Astrocyte (in vitro differentiated cells and primary cell): ENCODE measurements at regions not wholly inside any gene's neighbourhood (a gene's known extent, or its start where the extent isn't known, plus 50 kb on each side); places are given as distances from the start of the nearest gene placed in this dataset.

Source experiments
- DNase-seq: peaks from one replicate; pipeline ENCODE4 v3.0.0-alpha.2; 2010; ENCODE audit warnings: low read depth
- FAIRE-seq: peaks from 2 replicates; lab custom pipeline; 2011; peaks lifted over from hg19 to GRCh38; lab: Jason Lieb, UNC
- H2AFZ ChIP-seq: 2 replicates; pipeline ENCODE4 v1.6.0; 2012; ENCODE audit warnings: low read depth, low read length, inconsistent platforms
- H3K27ac ChIP-seq: 2 replicates; pipeline ENCODE4 v1.5.1; 2011; ENCODE audit warnings: low read depth, low read length, inconsistent platforms
- H3K27me3 ChIP-seq: 2 replicates; pipeline ENCODE4 v1.6.0; 2011; ENCODE audit warnings: low read length, inconsistent platforms; ENCODE audit not compliant: insufficient read depth
- H3K36me3 ChIP-seq: 2 replicates; pipeline ENCODE4 v1.5.1; 2011; ENCODE audit warnings: low read length, inconsistent platforms; ENCODE audit not compliant: insufficient read depth
- H3K4me1 ChIP-seq: 2 replicates; pipeline ENCODE4 v1.5.1; 2011; ENCODE audit warnings: low read length, inconsistent platforms; ENCODE audit not compliant: insufficient read depth
- H3K4me2 ChIP-seq: 2 replicates; pipeline ENCODE4 v1.6.0; 2012; ENCODE audit warnings: low read length, inconsistent platforms
- H3K4me3 ChIP-seq: 2 replicates; pipeline ENCODE4 v1.5.1; 2011; ENCODE audit warnings: low read depth, mild to moderate bottlenecking, low read length, inconsistent platforms; ENCODE audit not compliant: insufficient read depth
- H3K79me2 ChIP-seq: 2 replicates; pipeline ENCODE4 v1.6.0; 2012; ENCODE audit warnings: mild to moderate bottlenecking, low read length, inconsistent platforms; ENCODE audit not compliant: insufficient read depth
- H3K9ac ChIP-seq: 2 replicates; pipeline ENCODE4 v1.6.0; 2012; ENCODE audit warnings: mild to moderate bottlenecking, low read length, inconsistent platforms
- H3K9me3 ChIP-seq: 2 replicates; pipeline ENCODE4 v1.5.1; 2012; ENCODE audit warnings: low read depth, mild to moderate bottlenecking, low read length, inconsistent platforms; ENCODE audit not compliant: insufficient read depth
- H4K20me1 ChIP-seq: 2 replicates; pipeline ENCODE4 v1.6.0; 2012; ENCODE audit warnings: low read length, inconsistent platforms; ENCODE audit not compliant: insufficient read depth
- H3K27ac Mint-ChIP-seq: one replicate; pipeline ENCODE4 v1.8.0; 2021; ENCODE audit warnings: mild to moderate bottlenecking, mixed read lengths; ENCODE audit not compliant: unreplicated experiment
- H3K27me3 Mint-ChIP-seq: one replicate; pipeline ENCODE4 v1.8.0; 2021; ENCODE audit warnings: low read depth, mixed read lengths; ENCODE audit not compliant: unreplicated experiment
- H3K36me3 Mint-ChIP-seq: one replicate; pipeline ENCODE4 v1.8.0; 2021; ENCODE audit warnings: low read depth, mixed read lengths; ENCODE audit not compliant: unreplicated experiment
- H3K4me1 Mint-ChIP-seq: one replicate; pipeline ENCODE4 v1.8.0; 2021; ENCODE audit warnings: low read depth, mixed read lengths; ENCODE audit not compliant: unreplicated experiment
- H3K4me3 Mint-ChIP-seq: one replicate; pipeline ENCODE4 v1.8.0; 2021; ENCODE audit warnings: mild to moderate bottlenecking, moderate library complexity, mixed read lengths; ENCODE audit not compliant: unreplicated experiment
- H3K9me3 Mint-ChIP-seq: one replicate; pipeline ENCODE4 v1.8.0; 2021; ENCODE audit warnings: mild to moderate bottlenecking, mixed read lengths; ENCODE audit not compliant: unreplicated experiment
- CTCF ChIP-seq: IDR thresholded peaks from 2 replicates; pipeline ENCODE4 v1.5.1; 2011; ENCODE audit warnings: low read depth, mild to moderate bottlenecking, inconsistent platforms, low read length, moderate library complexity; ENCODE audit not compliant: insufficient read depth
- EZH2 ChIP-seq: IDR thresholded peaks from 2 replicates; pipeline ENCODE4 v1.6.1; 2012; ENCODE audit warnings: mild to moderate bottlenecking, low read length, inconsistent platforms; ENCODE audit not compliant: insufficient read depth

DNA sequence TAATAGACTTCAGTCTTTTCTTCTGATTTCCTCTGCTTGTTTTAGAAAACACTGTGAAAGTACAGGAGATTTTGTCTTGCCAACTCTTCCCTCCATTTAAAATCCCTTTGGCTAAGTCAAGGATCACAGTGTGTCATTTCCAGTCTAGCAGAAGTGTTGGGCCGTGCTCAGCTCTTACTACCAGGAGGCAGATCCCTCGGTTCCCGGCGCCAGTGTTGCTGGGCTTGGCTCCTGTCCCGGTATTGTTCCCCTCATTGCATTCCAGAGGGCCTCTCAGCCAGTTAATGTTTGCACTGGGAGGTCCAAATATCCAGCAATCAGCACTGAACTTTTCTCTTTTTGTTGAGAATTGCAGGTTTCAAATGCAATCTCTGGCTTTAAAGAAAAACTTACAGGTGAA is 612.1 kb upstream of the MGMT start:
- Mint-ChIP-seq H3K4me1 (peaks cover 5% of the 10 kb centered on the region), H3K9me3 (no peaks in the 10 kb centered on the region), H3K36me3 (no peaks in the 10 kb centered on the region), H3K27me3 (peaks cover 18% of the 10 kb centered on the region), H3K27ac (no peak overlapping the region), H3K4me3 (no peak overlapping the region)
- H3K4me2 ChIP-seq, result no peak overlapping the region
- no peaks in the 10 kb centered on the region for H3K36me3 ChIP-seq
- H3K9ac ChIP-seq, result no peak overlapping the region
- TF ChIP-seq CTCF (no peak), EZH2 (no peak)
- H4K20me1 ChIP-seq, result no peaks in the 10 kb centered on the region
- H3K27ac ChIP-seq, result no peak overlapping the region
- H2AFZ ChIP-seq, result no peak overlapping the region
- H3K9me3 ChIP-seq, result no peaks in the 10 kb centered on the region
- no peaks in the 10 kb centered on the region for H3K79me2 ChIP-seq
- DNase-seq (peak; percentile 30), FAIRE-seq (no peak)
- H3K4me1 ChIP-seq, result no peaks in the 10 kb centered on the region
- H3K27me3 ChIP-seq, result no peaks in the 10 kb centered on the region
- H3K4me3 ChIP-seq, result no peak overlapping the region

DNA sequence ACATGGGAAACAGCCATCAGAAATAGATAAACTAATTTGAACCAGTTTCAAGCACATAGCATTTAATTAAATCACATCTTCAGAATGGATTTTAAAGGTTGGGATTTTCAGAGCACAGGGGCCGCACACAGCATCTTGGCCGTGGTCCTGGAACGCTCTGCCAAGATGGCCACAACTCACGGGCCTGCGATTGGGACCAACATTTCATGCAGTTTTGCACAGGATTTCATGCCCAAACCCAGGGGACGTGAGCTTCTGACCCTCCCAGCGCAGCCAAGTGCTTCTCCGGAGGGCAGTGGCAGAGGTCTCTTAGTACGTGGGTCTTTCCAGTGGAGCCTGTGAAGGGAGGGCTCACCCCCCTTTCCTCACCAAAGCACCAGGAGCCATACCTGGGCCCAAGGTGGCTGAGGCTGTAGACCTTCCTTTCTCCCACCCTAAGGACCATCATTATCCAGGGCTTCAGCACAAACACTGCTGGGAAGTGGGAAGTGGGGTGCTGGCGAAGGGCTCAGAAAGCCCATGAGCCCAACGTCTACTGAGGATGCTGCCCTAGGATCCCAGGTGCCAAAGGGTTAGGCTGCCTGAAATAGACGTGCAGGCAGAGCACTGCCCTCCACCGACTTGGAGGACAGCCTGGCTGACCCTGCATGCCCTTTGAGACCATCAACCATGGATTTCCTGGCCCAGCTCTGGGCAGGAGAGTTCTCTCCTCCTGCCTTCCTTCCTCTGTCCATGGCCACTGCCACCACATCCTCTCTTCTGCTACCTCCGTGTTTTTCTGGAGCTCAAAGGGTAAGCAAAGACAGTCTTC is 611.2 kb upstream of the MGMT start:
- no peak for TF ChIP-seq CTCF
- no peak for TF ChIP-seq EZH2
- Histone ChIP-seq H3K36me3 (no peaks in the 10 kb centered on the region), H3K4me2 (no peak overlapping the region), H3K9ac (no peak overlapping the region), H3K4me1 (no peaks in the 10 kb centered on the region), H3K27me3 (no peaks in the 10 kb centered on the region), H3K79me2 (no peaks in the 10 kb centered on the region), H3K4me3 (no peak overlapping the region), H4K20me1 (no peaks in the 10 kb centered on the region), H2AFZ (no peak overlapping the region), H3K27ac (no peak overlapping the region), H3K9me3 (no peaks in the 10 kb centered on the region)
- Mint-ChIP-seq H3K4me1 (peaks cover 5% of the 10 kb centered on the region), H3K4me3 (no peak overlapping the region), H3K27me3 (peaks cover 11% of the 10 kb centered on the region), H3K36me3 (no peaks in the 10 kb centered on the region), H3K9me3 (no peaks in the 10 kb centered on the region), H3K27ac (no peak overlapping the region)
- no peak for DNase-seq
- no peak for FAIRE-seq

GRCh38 chr10:128859738-128860386 is 607.2 kb upstream of the MGMT start:
- Mint-ChIP-seq H3K9me3 (peaks cover 1% of the 10 kb centered on the region), H3K36me3 (no peaks in the 10 kb centered on the region), H3K4me3 (no peak overlapping the region), H3K4me1 (peaks cover 3% of the 10 kb centered on the region), H3K27ac (no peak overlapping the region), H3K27me3 (peaks cover 20% of the 10 kb centered on the region)
- H3K79me2 ChIP-seq, result no peaks in the 10 kb centered on the region
- no peaks in the 10 kb centered on the region for H3K27me3 ChIP-seq
- H3K4me2 ChIP-seq, result no peak overlapping the region
- FAIRE-seq (no peak), DNase-seq (no peak)
- H4K20me1 ChIP-seq, result no peaks in the 10 kb centered on the region
- no peaks in the 10 kb centered on the region for H3K9me3 ChIP-seq
- no peak overlapping the region for H3K9ac ChIP-seq
- no peak overlapping the region for H3K27ac ChIP-seq
- TF ChIP-seq CTCF (peak; percentile 28), EZH2 (no peak)
- H2AFZ ChIP-seq, result no peak overlapping the region
- H3K4me1 ChIP-seq, result no peaks in the 10 kb centered on the region
- no peak overlapping the region for H3K4me3 ChIP-seq
- no peaks in the 10 kb centered on the region for H3K36me3 ChIP-seq
